SU-DHL-6 (cell line): ENCODE measurements at regions not wholly inside any gene's neighbourhood (a gene's known extent, or its start where the extent isn't known, plus 50 kb on each side); places are given as distances from the start of the nearest gene placed in this dataset.

Experiments used
- EZH2phosphoT487 ChIP-seq: fragments of 200-600 bp; sonication (generic), shearing (Covaris generic); conservative IDR thresholded peaks from 2 replicates; pipeline ENCODE4 v1.6.1; 2018; ENCODE audit warnings: mild to moderate bottlenecking, antibody characterized with exemption, low read length, moderate library complexity, mixed read lengths
- TF ChIP-seq, protein P1 (sequence below): fragments of 200-600 bp; sonication (generic); IDR thresholded peaks from one replicate; pipeline ENCODE4 v1.5.1; 2017; ENCODE audit warnings: antibody characterized with exemption, mild to moderate bottlenecking, low read length, moderate library complexity; ENCODE audit not compliant: insufficient read depth, poor library complexity, severe bottlenecking

DNA sequence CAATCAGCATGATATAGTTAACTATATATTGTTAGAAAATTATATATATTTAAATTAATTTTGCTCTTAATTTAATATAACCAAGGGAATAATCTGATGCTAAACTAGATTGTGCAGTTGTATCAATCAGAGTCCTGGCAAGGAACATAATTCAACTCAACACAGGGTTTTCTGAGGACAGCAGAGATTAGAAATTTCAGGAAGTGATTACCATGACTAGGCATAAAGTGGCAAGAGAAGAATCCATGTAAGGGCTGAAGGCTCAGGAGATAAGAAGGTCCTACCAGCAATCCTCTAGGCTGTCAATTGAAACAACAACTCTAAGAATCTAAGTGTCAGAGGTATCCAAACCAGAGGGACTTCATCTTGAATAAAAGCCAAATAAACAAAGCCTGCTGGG, 807.8 kb downstream of the DSC3 start:
- TF ChIP-seq, protein P1, sequence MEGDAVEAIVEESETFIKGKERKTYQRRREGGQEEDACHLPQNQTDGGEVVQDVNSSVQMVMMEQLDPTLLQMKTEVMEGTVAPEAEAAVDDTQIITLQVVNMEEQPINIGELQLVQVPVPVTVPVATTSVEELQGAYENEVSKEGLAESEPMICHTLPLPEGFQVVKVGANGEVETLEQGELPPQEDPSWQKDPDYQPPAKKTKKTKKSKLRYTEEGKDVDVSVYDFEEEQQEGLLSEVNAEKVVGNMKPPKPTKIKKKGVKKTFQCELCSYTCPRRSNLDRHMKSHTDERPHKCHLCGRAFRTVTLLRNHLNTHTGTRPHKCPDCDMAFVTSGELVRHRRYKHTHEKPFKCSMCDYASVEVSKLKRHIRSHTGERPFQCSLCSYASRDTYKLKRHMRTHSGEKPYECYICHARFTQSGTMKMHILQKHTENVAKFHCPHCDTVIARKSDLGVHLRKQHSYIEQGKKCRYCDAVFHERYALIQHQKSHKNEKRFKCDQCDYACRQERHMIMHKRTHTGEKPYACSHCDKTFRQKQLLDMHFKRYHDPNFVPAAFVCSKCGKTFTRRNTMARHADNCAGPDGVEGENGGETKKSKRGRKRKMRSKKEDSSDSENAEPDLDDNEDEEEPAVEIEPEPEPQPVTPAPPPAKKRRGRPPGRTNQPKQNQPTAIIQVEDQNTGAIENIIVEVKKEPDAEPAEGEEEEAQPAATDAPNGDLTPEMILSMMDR, result no peak
- TF ChIP-seq EZH2phosphoT487, result no peak
